Small intestine (tissue), 7 donors: ENCODE measurements at regions not wholly inside any gene's neighbourhood (a gene's known extent, or its start where the extent isn't known, plus 50 kb on each side); places are given as distances from the start of the nearest gene placed in this dataset.

ENCODE experiments used
- DNase-seq, 2 donors: peaks; one replicate each; pipeline versions ENCODE4 v3.0.0 to v3.0.0-alpha.2; 2013
- FAIRE-seq: peaks from 2 replicates; lab custom pipeline; 2012; peaks lifted over from hg19 to GRCh38; lab: Jason Lieb, UNC
- H3K27ac ChIP-seq, 3 donors: one replicate each; pipeline ENCODE4 v1.5.1; 2013; ENCODE audit warnings: low read length in 2 of 3, mild to moderate bottlenecking in 2 of 3, control low read depth in 1 of 3, inconsistent platforms in 1 of 3, low read depth in 1 of 3, moderate library complexity in 1 of 3
- H3K27me3 ChIP-seq, 3 donors: one replicate each; pipeline ENCODE4 v1.6.1; 2013; ENCODE audit warnings: low read length in 3 of 3, inconsistent platforms in 1 of 3; ENCODE audit not compliant: control insufficient read depth in 3 of 3, insufficient read depth in 3 of 3
- H3K36me3 ChIP-seq, 3 donors: one replicate each; pipeline ENCODE4 v1.6.1; 2013; ENCODE audit warnings: low read length in 3 of 3, inconsistent platforms in 1 of 3, low read depth in 1 of 3, mild to moderate bottlenecking in 1 of 3, moderate library complexity in 1 of 3; ENCODE audit not compliant: control insufficient read depth in 3 of 3, insufficient read depth in 2 of 3
- H3K4me1 ChIP-seq, 3 donors: one replicate each; pipeline ENCODE4 v1.6.1; 2013; ENCODE audit warnings: low read length in 2 of 3, inconsistent platforms in 1 of 3, low read depth in 1 of 3, mild to moderate bottlenecking in 1 of 3, moderate library complexity in 1 of 3; ENCODE audit not compliant: control insufficient read depth in 3 of 3, insufficient read depth in 2 of 3
- H3K4me3 ChIP-seq, 3 donors: one replicate each; pipeline ENCODE4 v1.5.1; 2013; ENCODE audit warnings: low read length in 3 of 3, control low read depth in 1 of 3, inconsistent platforms in 1 of 3, low read depth in 1 of 3, mild to moderate bottlenecking in 1 of 3, moderate library complexity in 1 of 3
- H3K9me3 ChIP-seq, 2 donors: one replicate each; pipeline ENCODE4 v1.6.1; 2013; ENCODE audit warnings: low read depth in 1 of 2, low read length in 1 of 2; ENCODE audit not compliant: control insufficient read depth in 2 of 2, insufficient read depth in 1 of 2
- WGBS, 3 donors: extraction: QIAGEN DNeasy Blood & Tissue Kit; methylation state at CpG; one replicate each; pipeline ENCODE4 v1.1.7; 2013; 5-methylcytosine and 5-hydroxymethylcytosine counted together
- donor health status: healthy with polysubstance abuse.
- donor health status: control.
- donor health status: control.
- donor health status: Bipolar disorder and iron deficiency.
- donor health status: healthy.

GRCh38 chr12:87827638-87828264 is 201.4 kb downstream of the C12orf50 start:
- FAIRE-seq, result no peak
- 27 to 55% (median 35%) methylated on average over 2 of the region's 2 CpGs for WGBS, 3 donors
- no peaks in the 10 kb centered on the region for H3K9me3 ChIP-seq
- no peaks in the 10 kb centered on the region for H3K36me3 ChIP-seq
- H3K4me1 ChIP-seq, result no peaks in the 10 kb centered on the region
- no peak overlapping the region for H3K27ac ChIP-seq
- H3K4me3 ChIP-seq, result no peak overlapping the region
- no peaks in the 10 kb centered on the region for H3K27me3 ChIP-seq
- DNase-seq, result peak in 1 of 2 donors; percentile 16

- FAIRE-seq (no peak), DNase-seq (no peak)
- Histone ChIP-seq H3K36me3 (no peaks in the 10 kb centered on the region), H3K4me1 (no peaks in the 10 kb centered on the region), H3K9me3 (no peaks in the 10 kb centered on the region), H3K27me3 (no peaks in the 10 kb centered on the region), H3K4me3 (no peak overlapping the region), H3K27ac (no peak overlapping the region)
- 58 to 77% (median 67%) methylated on average over 1 of the region's 1 CpG for WGBS, 3 donors
These were observed 206.3 kb downstream of the C12orf50 start for GRCh38 chr12:87822923-87823322.

- Histone ChIP-seq H3K4me1 (no peaks in the 10 kb centered on the region), H3K9me3 (no peaks in the 10 kb centered on the region), H3K4me3 (no peak overlapping the region), H3K36me3 (no peaks in the 10 kb centered on the region), H3K27me3 (no peaks in the 10 kb centered on the region), H3K27ac (no peak overlapping the region)
- no peak for DNase-seq
- WGBS, 3 donors, result 66 to 72% (median 71%) methylated on average over 6 of the region's 6 CpGs
- FAIRE-seq, result no peak
These were observed 208.5 kb downstream of the C12orf50 start for GRCh38 chr12:87820524-87821202.

GRCh38 chr12:87818441-87818840 is 210.8 kb downstream of the C12orf50 start:
- Histone ChIP-seq H3K27me3 (no peaks in the 10 kb centered on the region), H3K9me3 (no peaks in the 10 kb centered on the region), H3K36me3 (no peaks in the 10 kb centered on the region), H3K4me3 (no peak overlapping the region), H3K4me1 (no peaks in the 10 kb centered on the region), H3K27ac (no peak overlapping the region)
- FAIRE-seq (no peak), DNase-seq (no peak)

- peak in 1 of 2 donors; percentile 69 for DNase-seq
- FAIRE-seq, result no peak
- Histone ChIP-seq H3K4me1 (peaks cover 0 to 4% (median 0%) of the 10 kb centered on the region in 3 donors), H3K4me3 (no peak overlapping the region), H3K27ac (peak overlapping the region in 1 of 3 donors; percentile 4), H3K27me3 (no peaks in the 10 kb centered on the region), H3K36me3 (no peaks in the 10 kb centered on the region), H3K9me3 (no peaks in the 10 kb centered on the region)
- 72 to 79% (median 79%) methylated on average over 6 of the region's 6 CpGs for WGBS, 3 donors
These were observed 213.2 kb downstream of the C12orf50 start for GRCh38 chr12:87815771-87816585.

- peaks cover 0 to 4% (median 0%) of the 10 kb centered on the region in 3 donors for H3K4me1 ChIP-seq
- no peak overlapping the region for H3K4me3 ChIP-seq
- WGBS, 3 donors, result 78 to 90% (median 88%) methylated on average over 2 of the region's 2 CpGs
- H3K27me3 ChIP-seq, result no peaks in the 10 kb centered on the region
- no peaks in the 10 kb centered on the region for H3K9me3 ChIP-seq
- no peaks in the 10 kb centered on the region for H3K36me3 ChIP-seq
- DNase-seq, result no peak
- no peak for FAIRE-seq
- H3K27ac ChIP-seq, result no peak overlapping the region
These were observed 214.6 kb downstream of the C12orf50 start for GRCh38 chr12:87814625-87815024.

- FAIRE-seq, result no peak
- peaks cover 0 to 4% (median 0%) of the 10 kb centered on the region in 3 donors for H3K4me1 ChIP-seq
These were observed 215.5 kb downstream of the C12orf50 start for GRCh38 chr12:87813476-87814234.

GRCh38 chr12:87812681-87813080 is 216.5 kb downstream of the C12orf50 start:
- no peak for FAIRE-seq

More at GRCh38 chr12:87813476-87814234, 215.5 kb downstream of the C12orf50 start:
- Histone ChIP-seq H3K36me3 (no peaks in the 10 kb centered on the region), H3K27ac (no peak overlapping the region), H3K9me3 (no peaks in the 10 kb centered on the region), H3K27me3 (no peaks in the 10 kb centered on the region), H3K4me3 (no peak overlapping the region)
- no peak for DNase-seq

More at GRCh38 chr12:87812681-87813080, 216.5 kb downstream of the C12orf50 start:
- Histone ChIP-seq H3K27me3 (no peaks in the 10 kb centered on the region), H3K4me3 (no peak overlapping the region), H3K36me3 (no peaks in the 10 kb centered on the region), H3K4me1 (peaks cover 0 to 4% (median 0%) of the 10 kb centered on the region in 3 donors), H3K27ac (peak overlapping the region in 1 of 3 donors; percentile 46), H3K9me3 (no peaks in the 10 kb centered on the region)
- no peak for DNase-seq
- WGBS, 3 donors, result 71 to 80% (median 78%) methylated on average over 2 of the region's 2 CpGs
